ENCODE measurements at regions not wholly inside any gene's neighbourhood (a gene's known extent, or its start where the extent isn't known, plus 50 kb on each side); places are given as distances from the start of the nearest gene placed in this dataset.

DNA sequence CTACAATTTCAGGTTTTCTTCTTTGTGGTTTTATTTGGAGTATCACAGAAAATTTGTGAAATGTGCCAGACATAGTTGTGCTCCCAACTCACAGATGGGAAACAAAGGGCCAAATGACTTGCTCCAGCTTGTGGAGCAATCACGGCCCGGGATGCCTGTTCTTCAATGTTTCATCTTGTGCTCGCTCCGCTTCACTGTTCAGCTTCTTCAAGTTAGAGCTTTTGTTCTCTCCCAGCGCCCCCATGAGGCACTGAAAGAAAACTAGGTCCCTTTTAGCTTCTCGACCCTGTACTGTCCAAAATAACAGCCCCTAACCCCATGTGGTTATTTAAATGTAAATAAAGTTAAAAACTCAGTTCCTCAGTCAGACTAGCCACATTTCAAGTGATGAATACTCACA is 187.9 kb upstream of the STXBP6 start:
- Histone ChIP-seq H3K27ac (ENCODE audit: extremely low read depth, low read depth, low read length) (no peak overlapping the region), H3K36me3 (ENCODE audit: control insufficient read depth, insufficient read depth, low read length) (no peaks in the 10 kb centered on the region), H3K9me3 (replicated peaks; ENCODE audit: control insufficient read depth, insufficient read depth, low read depth, low read length) (no peaks in the 10 kb centered on the region), H3K4me3 (no peak overlapping the region), H3K9ac (ENCODE audit: insufficient read depth in 1 of 2, low read depth in 2 of 2, low read length in 2 of 2) (no peak overlapping the region), H3K4me1 (replicated peaks in 1 of 2; ENCODE audit: control insufficient read depth in 2 of 2, insufficient read depth in 2 of 2, low read length in 2 of 2) (no peaks in the 10 kb centered on the region), H4K20me1 (replicated peaks; ENCODE audit: control insufficient read depth, insufficient read depth, low read length) (no peaks in the 10 kb centered on the region), H3K4me2 (ENCODE audit: insufficient read depth, low read length) (no peak overlapping the region), H3K79me2 (ENCODE audit: control insufficient read depth, insufficient read depth, low read length) (no peaks in the 10 kb centered on the region), H3K9me1 (ENCODE audit: control insufficient read depth, insufficient read depth, low read length) (no peaks in the 10 kb centered on the region), H3K27me3 (ENCODE audit: control insufficient read depth in 2 of 2, insufficient read depth in 2 of 2, low read length in 2 of 2) (no peaks in the 10 kb centered on the region), H2AFZ (ENCODE audit: low read depth, low read length) (no peak overlapping the region)
- DNase-seq (ENCODE audit: extremely low read depth in 1 of 4, low spot score in 3 of 4) (peak in 1 of 4 experiments; percentile 1), ATAC-seq (no peak), FAIRE-seq (no peak)
- CTCF ChIA-PET (ENCODE audit: low intra/inter-chr PET ratio), result no interaction called here
- POLR2A ChIA-PET, result no interaction called here
- 3% methylated on average over 4 of the region's 6 CpGs for WGBS (ENCODE audit: insufficient coverage, low coverage, missing lambda C conversion rate)
- no TSS peak for BruUV-seq (replicated peaks)
- in situ Hi-C loops (cut with MboI) (no loop called here), intact Hi-C loops (cut with micrococcal nuclease) (no loop called here)
- TF ChIP-seq, protein P1, sequence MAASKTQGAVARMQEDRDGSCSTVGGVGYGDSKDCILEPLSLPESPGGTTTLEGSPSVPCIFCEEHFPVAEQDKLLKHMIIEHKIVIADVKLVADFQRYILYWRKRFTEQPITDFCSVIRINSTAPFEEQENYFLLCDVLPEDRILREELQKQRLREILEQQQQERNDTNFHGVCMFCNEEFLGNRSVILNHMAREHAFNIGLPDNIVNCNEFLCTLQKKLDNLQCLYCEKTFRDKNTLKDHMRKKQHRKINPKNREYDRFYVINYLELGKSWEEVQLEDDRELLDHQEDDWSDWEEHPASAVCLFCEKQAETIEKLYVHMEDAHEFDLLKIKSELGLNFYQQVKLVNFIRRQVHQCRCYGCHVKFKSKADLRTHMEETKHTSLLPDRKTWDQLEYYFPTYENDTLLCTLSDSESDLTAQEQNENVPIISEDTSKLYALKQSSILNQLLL (CRISPR knock-in tag; IDR thresholded peaks at IDR 0.05; ENCODE audit: borderline replicate concordance), result no peak
- TF ChIP-seq ZNF589 (CRISPR knock-in tag; IDR thresholded peaks at IDR 0.05; ENCODE audit: low read depth), result no peak

DNA sequence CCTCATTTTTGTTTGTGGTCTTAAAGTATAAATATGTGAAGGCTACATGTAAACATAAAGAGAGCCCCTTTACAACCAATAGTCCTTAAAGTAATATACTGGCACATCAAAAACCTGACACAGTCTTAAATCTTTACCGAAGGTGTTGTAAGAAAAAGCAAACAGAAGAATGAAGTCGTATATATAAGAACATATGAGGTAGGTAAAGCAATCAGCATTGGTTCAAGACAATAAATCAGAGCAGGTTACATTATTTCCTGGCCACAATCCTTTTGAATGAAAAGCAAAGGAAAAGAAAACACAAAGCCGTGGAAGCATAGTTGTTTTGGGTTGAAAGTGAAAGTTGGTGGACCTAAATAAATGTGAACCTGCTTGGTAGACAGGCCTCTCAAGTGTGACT is 183.7 kb upstream of the STXBP6 start:
- ChIA-PET POLR2A (no interaction called here), CTCF (ENCODE audit: low intra/inter-chr PET ratio) (no interaction called here)
- DNase-seq (ENCODE audit: extremely low read depth in 1 of 4, low spot score in 3 of 4) (no peak), FAIRE-seq (no peak), ATAC-seq (no peak)
- no peak overlapping the region for H3K9ac ChIP-seq (ENCODE audit: insufficient read depth in 1 of 2, low read depth in 2 of 2, low read length in 2 of 2)
- H3K36me3 ChIP-seq (ENCODE audit: control insufficient read depth, insufficient read depth, low read length), result no peaks in the 10 kb centered on the region
- H3K4me2 ChIP-seq (ENCODE audit: insufficient read depth, low read length), result no peak overlapping the region
- H3K9me3 ChIP-seq (replicated peaks; ENCODE audit: control insufficient read depth, insufficient read depth, low read depth, low read length), result no peaks in the 10 kb centered on the region
- no peak overlapping the region for H3K27ac ChIP-seq (ENCODE audit: extremely low read depth, low read depth, low read length)
- BruUV-seq (replicated peaks), result no TSS peak
- H3K9me1 ChIP-seq (ENCODE audit: control insufficient read depth, insufficient read depth, low read length), result no peaks in the 10 kb centered on the region
- in situ Hi-C loops (cut with MboI) (no loop called here), intact Hi-C loops (cut with micrococcal nuclease) (no loop called here)
- no peak overlapping the region for H3K4me3 ChIP-seq
- H3K27me3 ChIP-seq (ENCODE audit: control insufficient read depth in 2 of 2, insufficient read depth in 2 of 2, low read length in 2 of 2), result no peaks in the 10 kb centered on the region
- no peaks in the 10 kb centered on the region for H3K4me1 ChIP-seq (replicated peaks in 1 of 2; ENCODE audit: control insufficient read depth in 2 of 2, insufficient read depth in 2 of 2, low read length in 2 of 2)
- no peak overlapping the region for H2AFZ ChIP-seq (ENCODE audit: low read depth, low read length)
- H4K20me1 ChIP-seq (replicated peaks; ENCODE audit: control insufficient read depth, insufficient read depth, low read length), result no peaks in the 10 kb centered on the region
- WGBS (ENCODE audit: insufficient coverage, low coverage, missing lambda C conversion rate), result 0% methylated on average over 3 of the region's 3 CpGs
- H3K79me2 ChIP-seq (ENCODE audit: control insufficient read depth, insufficient read depth, low read length), result no peaks in the 10 kb centered on the region
- TF ChIP-seq XRCC3 (IDR thresholded peaks at IDR 0.05) (no peak), ZNF124 (CRISPR knock-in tag; IDR thresholded peaks at IDR 0.05) (no peak), ZNF77 (CRISPR knock-in tag; IDR thresholded peaks at IDR 0.05) (no peak)
- TF ChIP-seq, protein P2, sequence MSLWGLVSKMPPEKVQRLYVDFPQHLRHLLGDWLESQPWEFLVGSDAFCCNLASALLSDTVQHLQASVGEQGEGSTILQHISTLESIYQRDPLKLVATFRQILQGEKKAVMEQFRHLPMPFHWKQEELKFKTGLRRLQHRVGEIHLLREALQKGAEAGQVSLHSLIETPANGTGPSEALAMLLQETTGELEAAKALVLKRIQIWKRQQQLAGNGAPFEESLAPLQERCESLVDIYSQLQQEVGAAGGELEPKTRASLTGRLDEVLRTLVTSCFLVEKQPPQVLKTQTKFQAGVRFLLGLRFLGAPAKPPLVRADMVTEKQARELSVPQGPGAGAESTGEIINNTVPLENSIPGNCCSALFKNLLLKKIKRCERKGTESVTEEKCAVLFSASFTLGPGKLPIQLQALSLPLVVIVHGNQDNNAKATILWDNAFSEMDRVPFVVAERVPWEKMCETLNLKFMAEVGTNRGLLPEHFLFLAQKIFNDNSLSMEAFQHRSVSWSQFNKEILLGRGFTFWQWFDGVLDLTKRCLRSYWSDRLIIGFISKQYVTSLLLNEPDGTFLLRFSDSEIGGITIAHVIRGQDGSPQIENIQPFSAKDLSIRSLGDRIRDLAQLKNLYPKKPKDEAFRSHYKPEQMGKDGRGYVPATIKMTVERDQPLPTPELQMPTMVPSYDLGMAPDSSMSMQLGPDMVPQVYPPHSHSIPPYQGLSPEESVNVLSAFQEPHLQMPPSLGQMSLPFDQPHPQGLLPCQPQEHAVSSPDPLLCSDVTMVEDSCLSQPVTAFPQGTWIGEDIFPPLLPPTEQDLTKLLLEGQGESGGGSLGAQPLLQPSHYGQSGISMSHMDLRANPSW (CRISPR knock-in tag; IDR thresholded peaks at IDR 0.05), result no peak
- TF ChIP-seq, protein P3, sequence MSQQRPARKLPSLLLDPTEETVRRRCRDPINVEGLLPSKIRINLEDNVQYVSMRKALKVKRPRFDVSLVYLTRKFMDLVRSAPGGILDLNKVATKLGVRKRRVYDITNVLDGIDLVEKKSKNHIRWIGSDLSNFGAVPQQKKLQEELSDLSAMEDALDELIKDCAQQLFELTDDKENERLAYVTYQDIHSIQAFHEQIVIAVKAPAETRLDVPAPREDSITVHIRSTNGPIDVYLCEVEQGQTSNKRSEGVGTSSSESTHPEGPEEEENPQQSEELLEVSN (IDR thresholded peaks at IDR 0.05; ENCODE audit: borderline replicate concordance in 1 of 2, extremely low read depth in 1 of 2, insufficient read depth in 1 of 2, insufficient read length in 1 of 2, low read depth in 1 of 2, low read length in 1 of 2, poor library complexity in 1 of 2, severe bottlenecking in 1 of 2), result no peak
- TF ChIP-seq, protein P4, sequence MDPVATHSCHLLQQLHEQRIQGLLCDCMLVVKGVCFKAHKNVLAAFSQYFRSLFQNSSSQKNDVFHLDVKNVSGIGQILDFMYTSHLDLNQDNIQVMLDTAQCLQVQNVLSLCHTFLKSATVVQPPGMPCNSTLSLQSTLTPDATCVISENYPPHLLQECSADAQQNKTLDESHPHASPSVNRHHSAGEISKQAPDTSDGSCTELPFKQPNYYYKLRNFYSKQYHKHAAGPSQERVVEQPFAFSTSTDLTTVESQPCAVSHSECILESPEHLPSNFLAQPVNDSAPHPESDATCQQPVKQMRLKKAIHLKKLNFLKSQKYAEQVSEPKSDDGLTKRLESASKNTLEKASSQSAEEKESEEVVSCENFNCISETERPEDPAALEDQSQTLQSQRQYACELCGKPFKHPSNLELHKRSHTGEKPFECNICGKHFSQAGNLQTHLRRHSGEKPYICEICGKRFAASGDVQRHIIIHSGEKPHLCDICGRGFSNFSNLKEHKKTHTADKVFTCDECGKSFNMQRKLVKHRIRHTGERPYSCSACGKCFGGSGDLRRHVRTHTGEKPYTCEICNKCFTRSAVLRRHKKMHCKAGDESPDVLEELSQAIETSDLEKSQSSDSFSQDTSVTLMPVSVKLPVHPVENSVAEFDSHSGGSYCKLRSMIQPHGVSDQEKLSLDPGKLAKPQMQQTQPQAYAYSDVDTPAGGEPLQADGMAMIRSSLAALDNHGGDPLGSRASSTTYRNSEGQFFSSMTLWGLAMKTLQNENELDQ (CRISPR knock-in tag; IDR thresholded peaks at IDR 0.05; ENCODE audit: borderline replicate concordance), result no peak

Measured in K562 (cell line).